ENCODE measurements at regions not wholly inside any gene's neighbourhood (a gene's known extent, or its start where the extent isn't known, plus 50 kb on each side); places are given as distances from the start of the nearest gene placed in this dataset.
A peak's percentile ranks its signal among the peaks of the same experiment; 100 is the strongest.

DNA sequence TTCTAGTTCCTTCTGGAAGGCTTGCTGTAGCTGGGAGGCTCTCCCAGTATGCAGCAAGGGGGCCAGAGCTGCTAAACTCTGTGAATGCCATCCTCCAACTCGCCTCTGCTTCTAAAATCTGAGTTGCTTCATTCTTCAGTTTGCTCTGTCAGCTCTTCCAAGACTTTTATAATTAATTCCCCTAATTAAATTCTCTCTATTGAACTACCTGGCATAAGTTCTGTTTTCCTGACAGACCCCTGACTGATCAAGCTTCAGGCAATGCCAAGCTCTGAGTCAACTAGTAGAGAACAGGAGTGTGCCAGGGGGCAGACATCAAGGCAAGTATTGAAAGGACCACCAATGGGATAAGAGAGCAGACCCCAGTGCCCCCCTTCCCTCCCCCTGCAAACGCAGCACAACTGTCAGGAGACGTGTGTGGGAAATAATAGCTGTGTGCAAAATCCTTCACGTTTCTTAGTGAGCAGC lies 109.3 kb upstream of the TAB2 start:
- DNase-seq (no peak), ATAC-seq (no peak)
- intact Hi-C loops (cut with micrococcal nuclease) = no loop called here

DNA sequence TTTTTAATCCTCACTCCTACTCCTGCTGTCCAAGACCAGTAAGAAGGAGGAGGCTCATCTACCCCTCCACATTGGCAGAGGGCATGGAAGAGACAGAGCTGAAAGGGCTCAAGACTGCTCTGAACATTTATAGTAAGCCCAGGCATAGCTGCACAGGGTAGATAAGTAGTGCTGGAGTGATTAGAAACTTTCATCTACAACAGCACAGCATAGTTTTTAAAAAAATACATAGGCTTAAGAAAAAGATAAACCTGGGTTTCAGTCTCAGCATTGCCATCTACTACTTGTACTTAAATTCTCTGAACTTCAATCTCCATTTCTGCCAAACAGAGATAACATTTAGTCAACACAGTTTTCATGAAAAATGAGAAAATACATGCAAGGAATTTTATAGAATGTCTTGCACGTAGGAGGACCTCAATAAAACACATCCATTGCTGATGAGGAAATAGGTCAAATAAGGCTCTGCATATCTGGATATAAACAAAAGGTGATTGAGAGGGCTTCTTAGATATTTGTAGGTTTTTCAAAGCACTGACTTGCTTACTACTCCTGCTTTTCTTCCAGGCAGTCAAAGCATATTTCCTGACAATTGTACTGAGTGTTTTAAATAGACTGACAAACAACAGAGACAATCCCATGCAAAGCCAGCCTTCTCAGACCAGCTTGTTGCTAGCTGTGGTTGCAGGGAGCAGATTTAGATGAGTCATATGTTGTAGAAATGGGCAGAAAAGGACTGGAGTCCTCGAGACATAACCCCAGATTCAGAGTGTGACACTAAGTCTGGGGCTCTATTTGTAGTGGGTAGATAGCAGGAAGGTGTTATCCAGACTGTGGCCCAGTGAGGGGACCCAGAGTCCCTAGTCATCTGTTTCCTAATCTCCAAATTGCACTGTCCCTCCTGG lies 107.4 kb upstream of the TAB2 start:
- DNase-seq = no peak
- intact Hi-C loops (cut with micrococcal nuclease) = no loop called here
- no peak for ATAC-seq

DNA sequence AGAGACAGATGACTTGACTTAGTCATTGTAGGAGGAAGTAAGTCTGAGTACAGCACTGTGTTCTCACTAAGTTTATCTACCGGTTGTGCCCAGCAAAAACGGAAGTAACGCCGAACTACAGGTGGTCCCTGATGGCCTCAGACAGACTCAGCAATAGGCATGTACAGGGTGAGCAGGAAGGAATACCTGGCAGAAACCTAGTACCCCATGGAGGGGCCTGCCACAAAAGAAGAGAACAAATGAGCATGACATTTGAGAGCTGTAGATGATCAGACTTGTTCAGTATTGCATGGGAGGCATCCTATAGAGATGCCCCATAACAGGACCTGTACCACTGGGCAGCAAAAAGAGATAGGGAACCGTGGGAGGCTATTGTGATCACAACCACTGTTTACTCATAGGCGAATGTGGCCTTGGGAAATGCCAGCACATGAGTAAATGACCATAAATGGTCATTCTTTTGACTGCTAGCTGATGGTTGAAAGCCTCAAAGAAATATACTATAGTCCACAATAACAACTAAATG lies 106.4 kb upstream of the TAB2 start:
- intact Hi-C loops (cut with micrococcal nuclease) = no loop called here
- ATAC-seq = no peak
- no peak for DNase-seq

DNA sequence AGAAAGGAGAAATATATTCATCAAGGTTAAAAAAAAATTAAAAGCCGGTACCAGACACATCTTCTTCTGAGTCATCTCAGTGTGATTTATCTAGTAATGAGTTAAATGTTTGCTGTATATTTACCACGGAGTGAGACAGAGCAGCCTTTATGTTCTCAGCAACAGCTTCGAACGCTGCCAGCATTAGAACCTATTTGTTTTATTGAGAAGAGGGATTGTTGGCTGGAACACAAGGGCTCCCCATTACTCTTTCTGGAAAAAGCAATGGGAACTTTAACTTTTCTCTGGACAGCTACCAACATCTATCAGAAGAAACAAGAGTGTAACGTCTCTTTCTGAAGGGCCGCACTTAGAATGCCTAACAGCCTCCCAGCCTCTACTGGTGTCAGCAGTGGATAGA lies 105.3 kb upstream of the TAB2 start:
- intact Hi-C loops (cut with micrococcal nuclease) = no loop called here
- DNase-seq (no peak), ATAC-seq (no peak)

DNA sequence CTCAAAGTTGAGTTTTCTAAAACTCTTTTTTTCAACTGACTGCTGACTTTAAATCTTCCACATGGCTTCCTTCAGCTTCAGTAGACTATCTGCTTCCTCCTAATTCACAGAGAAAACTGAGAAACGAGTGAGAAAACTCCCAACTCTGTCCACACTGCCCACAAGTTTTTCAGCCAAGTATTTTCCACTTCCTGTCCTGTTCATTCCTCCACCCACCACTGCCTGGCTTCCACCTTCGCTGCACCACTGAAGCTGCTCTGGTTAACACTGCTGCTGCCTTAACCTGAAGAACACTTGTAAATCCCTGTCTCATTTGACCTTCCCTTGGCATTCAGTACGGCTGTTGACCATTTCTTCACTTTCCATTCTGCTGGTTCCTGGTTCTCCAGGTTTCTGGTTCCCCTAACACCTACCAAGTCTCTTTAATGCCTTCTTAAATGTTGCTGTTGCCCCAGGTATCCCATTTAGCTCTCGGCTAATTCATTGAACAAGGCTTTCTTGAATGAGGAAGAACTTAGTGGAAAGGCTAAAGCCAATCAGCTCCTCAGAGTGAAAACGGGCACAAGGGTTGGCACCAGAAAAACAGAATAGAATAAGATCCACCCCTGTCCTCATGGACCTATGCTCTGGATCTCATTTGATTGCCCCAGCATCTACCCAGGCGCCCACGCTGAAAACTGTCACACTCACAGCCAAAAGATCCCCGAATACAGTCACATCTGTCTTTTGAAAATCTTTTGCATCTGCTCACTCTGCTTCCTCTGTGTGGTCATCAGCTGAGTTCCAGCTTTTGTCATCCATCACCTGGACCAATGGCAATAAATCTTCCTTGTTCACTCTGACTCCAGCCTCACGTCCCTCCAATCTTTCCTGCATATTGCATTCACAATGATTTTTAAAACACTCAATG lies 104.4 kb upstream of the TAB2 start:
- no peak for ATAC-seq
- intact Hi-C loops (cut with micrococcal nuclease) = no loop called here
- DNase-seq = no peak

DNA sequence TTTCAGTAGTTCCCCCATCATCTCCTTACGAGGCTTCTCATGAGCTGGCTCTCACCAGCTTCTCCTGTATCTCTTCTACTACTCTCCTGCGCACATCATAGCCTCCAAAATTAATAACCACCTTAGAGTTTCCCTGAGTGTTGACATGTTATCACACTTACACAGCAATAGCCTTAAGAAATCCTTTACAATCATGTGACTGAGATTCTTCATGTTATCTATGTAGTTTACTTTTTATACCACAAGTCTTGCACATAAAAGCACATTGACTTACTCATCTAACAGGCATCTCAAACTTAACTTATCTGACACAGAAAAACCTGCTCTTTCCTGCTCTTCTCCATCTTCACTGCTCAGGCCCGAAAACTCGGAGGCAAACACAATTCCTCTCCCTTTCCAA lies 103.7 kb upstream of the TAB2 start:
- ATAC-seq (no peak), DNase-seq (no peak)
- intact Hi-C loops (cut with micrococcal nuclease) = no loop called here

DNA sequence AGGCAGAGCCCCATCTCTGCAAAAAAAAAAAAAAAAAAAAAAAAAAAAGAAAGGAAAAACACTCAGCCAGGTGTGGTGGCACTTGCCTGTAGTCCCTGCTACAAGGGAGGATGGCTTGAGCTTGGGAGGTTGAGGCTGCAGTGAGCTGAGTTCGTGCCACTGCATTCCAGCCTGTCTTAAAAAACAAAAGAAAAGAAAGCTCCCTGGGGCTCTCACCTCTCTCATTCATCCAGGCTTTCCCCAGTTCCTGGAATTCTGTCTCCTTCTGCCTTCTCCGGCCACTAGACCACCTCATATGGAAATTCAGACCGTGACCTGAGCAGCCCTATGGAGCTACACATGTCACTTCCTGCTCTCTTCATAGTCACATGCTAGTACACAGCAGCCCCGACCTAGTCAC lies 101.1 kb upstream of the TAB2 start:
- intact Hi-C loops (cut with micrococcal nuclease) = no loop called here

DNA sequence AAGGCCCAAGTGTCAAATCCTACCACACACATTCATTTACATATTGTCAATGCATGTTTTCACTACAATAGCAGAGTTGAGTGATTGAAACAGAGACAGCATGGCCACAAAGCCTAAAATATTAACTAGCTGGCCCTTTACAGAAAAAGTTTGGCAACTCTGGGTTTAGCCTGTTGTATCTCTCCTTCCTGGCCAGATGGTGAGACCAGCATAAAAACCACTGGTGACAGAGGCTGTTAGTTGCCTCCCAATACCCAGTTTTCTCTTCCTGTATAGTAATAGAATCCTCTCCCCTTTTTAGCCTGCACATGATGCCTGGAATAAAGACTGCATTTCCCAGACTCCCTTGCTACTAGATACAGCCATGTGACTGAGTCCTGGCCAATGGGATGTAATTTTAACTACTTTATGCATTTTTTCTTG lies 100.0 kb upstream of the TAB2 start:
- ATAC-seq = no peak
- DNase-seq = no peak
- intact Hi-C loops (cut with micrococcal nuclease) = no loop called here

More for the DNA sequence above, 101.1 kb upstream of the TAB2 start:
- DNase-seq (no peak), ATAC-seq (no peak)

DNA sequence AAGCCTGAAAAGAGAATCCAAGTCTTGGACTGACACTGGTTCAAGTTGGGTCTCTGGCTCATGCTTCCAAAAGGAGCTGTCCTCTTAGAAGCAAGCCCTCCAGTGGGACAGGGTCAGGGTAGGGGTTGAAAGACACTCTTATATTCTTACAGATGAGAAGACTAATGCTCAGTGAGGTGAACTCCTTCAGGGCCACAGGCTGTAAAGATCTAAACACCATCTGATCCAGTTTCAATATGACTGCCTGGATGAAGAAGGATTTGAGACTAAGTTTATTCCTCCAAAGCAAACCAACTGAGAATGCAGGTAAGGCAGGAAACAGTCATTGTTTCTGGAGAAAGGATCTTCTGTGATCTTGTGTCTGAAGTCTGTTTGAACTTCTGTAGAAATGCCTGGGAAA lies 99.0 kb upstream of the TAB2 start:
- intact Hi-C loops (cut with micrococcal nuclease) = no loop called here
- DNase-seq (no peak), ATAC-seq (no peak)

DNA sequence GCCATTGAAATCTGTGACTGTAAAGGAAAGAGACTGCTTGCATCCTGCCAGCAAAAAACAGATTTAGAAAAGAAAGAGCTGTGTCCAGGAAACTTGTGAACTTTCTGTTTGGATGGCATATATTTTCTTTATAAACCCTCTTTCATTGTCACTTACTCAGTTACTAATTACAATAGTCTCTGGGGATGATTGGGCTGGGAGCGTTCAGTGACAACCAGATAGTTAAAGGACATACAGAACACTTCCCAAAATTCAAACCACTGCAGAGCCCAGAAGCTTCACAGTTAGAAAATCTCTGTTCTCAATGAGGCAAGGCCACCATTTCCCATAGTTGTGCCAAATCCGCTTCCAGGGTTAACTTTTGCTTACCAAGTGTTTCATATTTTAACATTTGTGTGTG lies 98.6 kb upstream of the TAB2 start:
- DNase-seq (no peak), ATAC-seq (no peak)
- intact Hi-C loops (cut with micrococcal nuclease) = no loop called here

DNA sequence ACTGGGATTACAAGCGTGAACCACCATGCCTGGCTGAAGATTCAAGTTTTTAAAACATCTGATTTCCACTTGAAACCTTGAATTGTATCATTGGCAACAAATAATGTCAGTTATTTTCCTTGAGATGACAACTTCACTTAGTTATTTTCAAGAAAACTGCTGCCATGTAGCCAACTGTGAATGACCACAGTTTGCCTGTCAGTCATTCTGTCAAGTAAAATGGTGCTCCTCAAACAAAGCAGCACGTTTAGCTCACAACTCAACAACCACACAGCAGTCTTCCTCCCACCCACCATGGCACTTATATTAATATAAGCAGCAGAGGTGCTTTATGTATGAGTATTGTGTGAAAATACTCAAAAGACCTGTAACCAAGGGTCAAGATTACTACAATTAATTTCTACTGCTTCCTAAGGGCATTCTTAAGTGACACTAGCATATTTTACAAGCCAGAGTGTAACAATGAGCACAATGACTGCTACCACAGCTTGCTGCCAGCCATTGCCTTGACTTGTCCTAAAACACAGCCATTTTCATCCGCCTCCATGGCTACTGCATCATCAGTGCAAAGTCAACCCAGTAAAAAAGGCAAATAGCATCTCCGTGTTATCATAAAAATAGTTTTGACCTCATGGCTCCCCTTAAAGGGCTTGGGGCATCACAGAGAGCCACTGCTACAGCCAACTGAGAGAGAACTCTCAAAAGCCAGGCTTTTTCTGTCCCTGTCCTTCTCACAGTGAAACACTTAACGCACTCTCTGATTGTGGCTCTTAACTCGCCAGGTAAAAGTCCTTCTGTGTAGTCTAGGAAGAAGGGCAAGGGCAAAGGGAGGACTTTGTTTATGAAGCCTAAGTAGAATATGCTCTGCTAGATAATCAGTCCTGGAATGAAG lies 96.4 kb upstream of the TAB2 start:
- DNase-seq (no peak), ATAC-seq (no peak)
- intact Hi-C loops (cut with micrococcal nuclease) = no loop called here

DNA sequence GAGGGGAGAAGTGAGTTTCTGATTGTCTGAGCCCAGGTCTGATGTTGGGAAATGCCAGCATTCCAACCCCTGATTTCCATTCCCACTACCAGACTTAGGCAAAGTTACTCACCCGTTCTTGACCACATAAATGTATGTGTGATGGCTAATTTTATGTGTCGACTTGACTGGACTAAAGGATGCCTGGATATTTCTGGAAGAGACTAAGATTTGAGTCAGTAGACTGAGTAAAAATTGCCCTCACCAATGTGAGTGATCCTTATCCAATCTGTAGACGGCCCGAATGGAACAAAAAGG lies 95.8 kb upstream of the TAB2 start:
- DNase-seq (no peak), ATAC-seq (no peak)
- intact Hi-C loops (cut with micrococcal nuclease) = no loop called here

DNA sequence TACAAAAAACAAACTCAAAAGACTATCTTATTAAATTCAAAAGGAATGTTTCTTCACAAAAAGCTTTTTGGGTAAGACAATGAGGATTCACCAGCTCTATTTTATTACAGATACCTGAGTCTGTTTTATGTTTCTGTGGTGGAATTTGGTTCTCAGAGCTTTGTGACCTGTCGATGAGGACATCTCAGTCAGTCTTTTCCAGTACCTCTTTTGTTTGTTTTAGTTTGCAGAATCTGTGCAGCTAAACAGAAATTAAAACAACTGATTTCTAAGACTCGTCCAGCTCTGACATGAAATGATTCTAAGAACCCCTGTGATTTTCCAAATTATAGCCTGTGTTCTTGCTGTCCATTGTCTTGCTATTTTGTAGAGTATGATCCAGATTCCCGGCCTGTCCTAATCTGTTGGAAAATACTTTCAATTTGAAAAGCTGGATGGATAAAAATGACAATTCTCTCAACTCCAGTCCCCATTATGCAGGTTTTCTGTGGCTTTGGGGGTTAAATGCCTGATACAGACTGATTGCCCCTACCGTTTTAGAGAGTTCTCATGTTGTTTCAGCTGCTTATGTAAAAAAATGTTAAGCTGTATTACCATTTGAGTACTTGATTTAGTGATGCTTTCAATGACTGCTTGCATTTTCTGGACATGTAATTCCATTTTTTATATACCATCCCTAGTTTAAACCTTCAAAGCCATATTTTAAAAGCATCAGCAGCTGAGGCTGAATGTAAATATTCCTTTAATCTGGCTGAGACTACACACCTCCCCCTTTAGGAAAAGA lies 94.2 kb upstream of the TAB2 start:
- ATAC-seq = no peak
- no peak for DNase-seq
- intact Hi-C loops (cut with micrococcal nuclease) = no loop called here

DNA sequence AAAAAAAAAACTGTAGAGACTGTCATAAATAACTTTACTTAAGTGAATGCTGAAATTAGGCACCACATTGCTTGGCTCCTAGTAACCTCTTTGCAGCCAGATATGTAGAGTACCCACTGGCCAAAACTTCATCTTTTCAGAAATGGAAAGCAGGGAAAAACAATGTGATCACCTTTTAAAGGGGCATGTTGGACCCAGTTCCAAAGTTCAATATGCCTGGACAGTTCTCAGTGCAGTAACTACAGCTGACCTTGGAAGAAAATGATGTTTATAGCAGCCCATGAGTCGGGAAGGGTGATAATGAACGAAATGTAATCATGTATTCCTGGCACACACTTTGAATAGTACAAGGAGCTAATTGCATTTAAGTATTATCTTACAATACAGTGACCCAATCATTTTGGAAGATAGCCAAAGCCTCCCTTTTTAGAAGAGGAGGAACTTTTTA lies 93.6 kb upstream of the TAB2 start:
- DNase-seq = no peak
- intact Hi-C loops (cut with micrococcal nuclease) = no loop called here
- ATAC-seq = peak; percentile 52

DNA sequence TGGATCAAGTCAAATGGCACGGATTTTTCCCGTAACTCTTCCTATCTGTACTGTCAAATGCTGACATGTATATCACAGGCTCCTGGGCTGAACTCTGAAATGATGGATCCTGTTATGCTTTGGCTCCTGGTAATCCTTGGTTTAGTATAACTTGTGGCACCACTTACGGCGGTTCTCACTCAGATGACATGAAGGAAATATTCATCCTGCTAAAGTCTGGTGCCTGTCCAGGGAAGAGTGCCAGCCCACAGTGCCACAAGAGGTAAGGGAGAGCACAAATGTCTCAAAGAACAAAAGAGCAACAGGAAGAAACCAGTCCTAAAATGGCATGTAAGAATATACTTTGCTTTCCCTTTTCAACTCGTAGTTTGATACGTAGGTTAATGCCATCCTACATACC lies 93.1 kb upstream of the TAB2 start:
- peak; percentile 41 for DNase-seq
- intact Hi-C loops (cut with micrococcal nuclease) = no loop called here
- peak; percentile 67 for ATAC-seq

DNA sequence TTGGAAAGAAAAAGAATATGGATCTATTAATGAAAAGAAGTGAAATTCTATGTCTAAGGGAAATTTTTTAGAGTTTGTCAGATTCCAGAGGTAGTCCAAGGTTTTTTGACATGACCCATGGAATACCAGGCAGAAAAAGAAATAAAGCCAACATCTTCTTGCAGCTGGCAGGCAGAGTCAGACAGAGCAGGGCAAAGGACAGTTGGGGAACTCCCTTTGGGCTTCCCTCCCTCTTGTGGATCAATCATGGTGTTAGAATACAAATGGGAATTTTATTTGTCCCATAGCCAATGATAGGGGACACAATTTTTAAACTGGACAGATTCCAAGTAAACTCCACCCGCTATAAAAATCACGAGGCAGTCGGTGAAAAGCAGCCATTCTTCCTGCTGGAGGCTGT lies 92.1 kb upstream of the TAB2 start:
- ATAC-seq (no peak), DNase-seq (no peak)
- intact Hi-C loops (cut with micrococcal nuclease) = no loop called here

DNA sequence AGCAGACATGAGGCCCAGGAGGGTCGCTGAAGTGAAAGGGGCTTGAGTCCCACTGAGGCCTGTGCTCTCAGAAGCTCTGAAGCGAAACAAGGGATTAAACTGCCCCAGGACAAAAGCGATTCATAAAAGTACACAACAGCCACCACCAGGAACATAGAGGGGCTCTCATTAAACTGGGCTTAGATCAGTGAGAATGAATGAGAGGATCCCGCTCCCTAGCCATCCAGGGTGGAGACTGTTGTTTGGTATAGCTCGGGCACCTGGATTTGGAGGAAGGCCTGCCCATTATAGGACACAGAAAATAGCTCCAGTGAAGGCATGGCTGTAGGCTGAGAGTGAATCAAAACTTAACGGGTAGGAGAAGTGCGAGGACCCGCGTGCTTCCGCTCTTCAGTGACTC lies 91.6 kb upstream of the TAB2 start:
- intact Hi-C loops (cut with micrococcal nuclease) = no loop called here
- ATAC-seq (no peak), DNase-seq (no peak)

DNA sequence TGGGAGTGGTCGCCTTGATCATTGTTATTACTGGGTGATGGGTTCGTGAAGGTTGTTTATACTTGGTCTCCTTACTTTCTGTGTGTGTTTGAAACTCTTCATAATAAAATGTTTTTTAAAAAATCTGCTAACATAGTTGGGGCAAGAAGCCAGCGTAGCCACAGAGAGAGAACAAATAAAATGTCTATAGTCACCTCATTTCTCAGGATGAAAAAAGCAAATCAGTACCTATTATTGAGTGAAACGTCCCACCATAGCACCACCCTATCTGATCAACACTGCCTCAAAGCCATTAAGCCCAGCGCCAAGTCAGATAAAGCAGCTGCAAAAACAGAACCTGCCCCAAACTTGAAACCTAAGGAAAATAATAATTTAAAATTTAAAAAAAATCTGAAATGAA lies 89.7 kb upstream of the TAB2 start:
- intact Hi-C loops (cut with micrococcal nuclease) = no loop called here
- DNase-seq (no peak), ATAC-seq (no peak)
